ENCODE measurements at regions not wholly inside any gene's neighbourhood (a gene's known extent, or its start where the extent isn't known, plus 50 kb on each side); places are given as distances from the start of the nearest gene placed in this dataset.
"Not testable (repeated sequence)": the region's sequence is repeated elsewhere in the genome, so short reads cannot be mapped to it uniquely, and the experiment has no call there.

DNA sequence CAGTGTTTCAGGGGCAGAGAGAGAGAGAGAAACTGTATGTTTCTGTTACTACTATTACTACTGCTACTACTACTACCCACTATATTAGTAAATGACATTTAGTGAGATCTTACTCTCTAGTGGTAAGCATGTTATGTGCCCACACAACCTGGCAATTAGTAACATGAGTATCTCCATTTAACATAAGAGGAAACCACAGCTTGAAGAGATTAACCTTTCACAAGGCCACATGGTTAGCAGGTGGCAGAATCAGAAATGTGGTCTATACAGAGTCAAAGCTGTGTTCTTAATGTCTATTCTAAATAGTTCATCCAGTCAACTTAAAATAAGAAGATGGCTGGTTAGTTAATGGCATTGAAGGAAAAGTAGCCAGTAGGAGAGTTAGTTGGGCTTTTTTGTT lies 961.6 kb downstream of the MCTP2 start:
- TF ChIP-seq, protein P1, sequence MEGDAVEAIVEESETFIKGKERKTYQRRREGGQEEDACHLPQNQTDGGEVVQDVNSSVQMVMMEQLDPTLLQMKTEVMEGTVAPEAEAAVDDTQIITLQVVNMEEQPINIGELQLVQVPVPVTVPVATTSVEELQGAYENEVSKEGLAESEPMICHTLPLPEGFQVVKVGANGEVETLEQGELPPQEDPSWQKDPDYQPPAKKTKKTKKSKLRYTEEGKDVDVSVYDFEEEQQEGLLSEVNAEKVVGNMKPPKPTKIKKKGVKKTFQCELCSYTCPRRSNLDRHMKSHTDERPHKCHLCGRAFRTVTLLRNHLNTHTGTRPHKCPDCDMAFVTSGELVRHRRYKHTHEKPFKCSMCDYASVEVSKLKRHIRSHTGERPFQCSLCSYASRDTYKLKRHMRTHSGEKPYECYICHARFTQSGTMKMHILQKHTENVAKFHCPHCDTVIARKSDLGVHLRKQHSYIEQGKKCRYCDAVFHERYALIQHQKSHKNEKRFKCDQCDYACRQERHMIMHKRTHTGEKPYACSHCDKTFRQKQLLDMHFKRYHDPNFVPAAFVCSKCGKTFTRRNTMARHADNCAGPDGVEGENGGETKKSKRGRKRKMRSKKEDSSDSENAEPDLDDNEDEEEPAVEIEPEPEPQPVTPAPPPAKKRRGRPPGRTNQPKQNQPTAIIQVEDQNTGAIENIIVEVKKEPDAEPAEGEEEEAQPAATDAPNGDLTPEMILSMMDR (IDR thresholded peaks at IDR 0.05; ENCODE audit: poor library complexity, severe bottlenecking), result no peak
- H3K4me3 ChIP-seq (ENCODE audit: severe bottlenecking), result no peak overlapping the region
- H3K36me3 ChIP-seq (ENCODE audit: low read depth), result no peaks in the 10 kb centered on the region
- ATAC-seq (ENCODE audit: low read depth), result no peak; the same call in 2 of the 3 replicates
- no peaks in the 10 kb centered on the region for H3K4me1 ChIP-seq (ENCODE audit: insufficient read depth, poor library complexity, severe bottlenecking)
- no peaks in the 10 kb centered on the region for H3K27me3 ChIP-seq (ENCODE audit: insufficient read depth, poor library complexity, severe bottlenecking)
- no peak overlapping the region for H3K27ac ChIP-seq (ENCODE audit: poor library complexity, severe bottlenecking)
- H3K9me3 ChIP-seq (ENCODE audit: severe bottlenecking), result no peaks in the 10 kb centered on the region
- DNase-seq (ENCODE audit: low spot score), result no peak

DNA sequence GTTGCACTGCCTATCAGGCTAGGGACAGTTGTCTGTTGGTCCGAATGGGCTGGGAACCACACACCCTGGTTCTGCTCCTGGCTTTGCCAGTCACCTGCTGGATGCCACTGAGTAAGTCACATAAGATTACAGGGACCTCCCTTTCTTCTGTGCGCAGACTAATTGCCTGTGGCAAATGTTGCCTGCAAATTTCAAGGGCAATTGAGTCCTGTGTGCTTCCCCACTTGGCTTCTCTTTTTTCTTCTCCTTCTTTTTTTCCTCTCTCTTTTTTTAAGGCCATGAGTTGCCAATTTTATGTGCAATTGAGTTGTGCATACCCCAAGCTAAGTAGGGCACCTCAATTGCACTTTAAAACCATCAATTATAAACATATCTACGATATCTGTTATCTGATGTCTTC lies 963.4 kb downstream of the MCTP2 start:
- H3K4me3 ChIP-seq (ENCODE audit: severe bottlenecking), result no peak overlapping the region
- H3K36me3 ChIP-seq (ENCODE audit: low read depth), result no peaks in the 10 kb centered on the region
- no peak overlapping the region for H3K27ac ChIP-seq (ENCODE audit: poor library complexity, severe bottlenecking)
- H3K9me3 ChIP-seq (ENCODE audit: severe bottlenecking), result no peaks in the 10 kb centered on the region
- ATAC-seq (ENCODE audit: low read depth) (no peak), DNase-seq (ENCODE audit: low spot score) (no peak)
- H3K4me1 ChIP-seq (ENCODE audit: insufficient read depth, poor library complexity, severe bottlenecking), result no peaks in the 10 kb centered on the region
- TF ChIP-seq, protein P1 (IDR thresholded peaks at IDR 0.05; ENCODE audit: poor library complexity, severe bottlenecking), result no peak
- H3K27me3 ChIP-seq (ENCODE audit: insufficient read depth, poor library complexity, severe bottlenecking), result no peaks in the 10 kb centered on the region

DNA sequence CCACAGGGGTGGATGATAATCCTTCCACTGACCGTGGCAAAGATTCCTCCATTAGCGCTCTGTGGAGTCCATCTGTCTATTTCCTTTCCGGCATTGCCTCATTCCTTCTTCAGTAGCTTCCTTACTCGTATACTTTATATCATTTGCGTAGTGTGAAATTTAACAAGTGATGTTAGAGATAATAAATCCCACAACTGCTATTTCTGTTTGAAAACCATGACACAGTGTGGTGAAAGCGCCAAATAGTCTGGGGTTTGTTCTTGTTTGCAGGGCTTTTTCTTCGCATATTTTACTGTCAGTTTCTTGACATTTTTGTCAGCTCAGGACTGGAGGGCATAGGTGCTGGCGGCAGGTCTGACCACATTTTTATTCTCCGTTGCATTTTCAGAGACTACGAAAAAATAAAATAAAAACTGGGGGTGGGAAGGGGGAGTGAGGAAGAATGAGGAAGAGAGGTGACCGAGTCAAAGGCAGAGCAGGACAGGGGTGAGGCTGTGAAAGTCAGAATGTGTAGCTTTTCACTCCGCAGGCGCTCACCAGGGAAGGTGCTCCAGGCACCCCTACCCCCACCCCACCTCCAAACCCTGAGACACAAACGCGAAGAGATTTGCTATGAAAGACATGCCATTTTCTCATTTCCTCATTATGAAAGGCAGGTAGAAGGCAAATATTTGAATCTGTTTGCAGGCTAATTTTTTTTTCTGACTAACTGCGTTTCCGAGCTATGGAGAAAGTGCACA lies 965.0 kb downstream of the MCTP2 start:
- H3K36me3 ChIP-seq (ENCODE audit: low read depth), result no peaks in the 10 kb centered on the region
- no peak overlapping the region for H3K4me3 ChIP-seq (ENCODE audit: severe bottlenecking)
- H3K27ac ChIP-seq (ENCODE audit: poor library complexity, severe bottlenecking), result no peak overlapping the region
- no peaks in the 10 kb centered on the region for H3K9me3 ChIP-seq (ENCODE audit: severe bottlenecking)
- no peaks in the 10 kb centered on the region for H3K27me3 ChIP-seq (ENCODE audit: insufficient read depth, poor library complexity, severe bottlenecking)
- DNase-seq (ENCODE audit: low spot score) (no peak), ATAC-seq (ENCODE audit: low read depth) (peak; percentile 74)
- H3K4me1 ChIP-seq (ENCODE audit: insufficient read depth, poor library complexity, severe bottlenecking), result no peaks in the 10 kb centered on the region
- TF ChIP-seq, protein P1 (IDR thresholded peaks at IDR 0.05; ENCODE audit: poor library complexity, severe bottlenecking), result no peak

DNA sequence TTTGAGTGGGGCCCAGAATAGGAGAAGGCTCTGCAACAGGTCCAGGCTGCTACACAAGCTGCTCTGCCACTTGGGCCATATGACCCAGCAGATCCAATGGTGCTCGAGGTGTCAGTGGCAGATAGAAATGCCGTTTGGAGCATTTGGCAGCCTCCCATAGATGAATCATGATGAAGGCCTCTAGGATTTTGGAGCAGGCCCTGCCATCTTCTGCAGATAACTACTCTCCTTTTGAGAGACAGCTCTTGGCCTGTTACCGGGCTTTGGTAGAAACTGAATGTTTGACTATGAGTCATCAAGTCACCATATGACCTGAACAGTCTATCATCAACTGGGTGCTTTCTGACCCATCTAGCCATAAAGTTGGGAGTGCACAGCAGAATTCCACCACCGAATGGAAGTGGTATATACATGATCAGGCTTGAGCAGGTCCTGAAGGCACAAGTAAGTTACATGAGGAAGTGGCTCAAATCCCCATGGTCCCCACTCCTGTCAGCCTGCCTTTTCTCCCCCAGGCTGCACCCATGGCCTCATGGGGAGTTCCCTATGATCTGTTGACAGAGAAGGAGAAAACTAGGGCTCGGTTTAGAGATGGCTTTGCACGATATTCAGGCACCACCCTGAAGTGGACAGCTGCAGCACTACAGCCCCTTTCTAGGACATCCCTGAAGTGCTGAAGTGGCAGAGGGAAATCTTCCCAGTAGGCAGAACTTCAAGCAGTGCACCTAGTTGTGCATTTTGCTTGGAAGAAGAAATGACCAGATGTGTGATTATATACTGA lies 971.4 kb downstream of the MCTP2 start:
- no peak overlapping the region for H3K27ac ChIP-seq (ENCODE audit: poor library complexity, severe bottlenecking)
- TF ChIP-seq, protein P1 (IDR thresholded peaks at IDR 0.05; ENCODE audit: poor library complexity, severe bottlenecking), result no peak
- ATAC-seq (ENCODE audit: low read depth) (no peak), DNase-seq (ENCODE audit: low spot score) (no peak)
- H3K4me1 ChIP-seq (ENCODE audit: insufficient read depth, poor library complexity, severe bottlenecking), result no peaks in the 10 kb centered on the region
- no peak overlapping the region for H3K4me3 ChIP-seq (ENCODE audit: severe bottlenecking)
- no peaks in the 10 kb centered on the region for H3K9me3 ChIP-seq (ENCODE audit: severe bottlenecking)
- no peaks in the 10 kb centered on the region for H3K27me3 ChIP-seq (ENCODE audit: insufficient read depth, poor library complexity, severe bottlenecking)
- no peaks in the 10 kb centered on the region for H3K36me3 ChIP-seq (ENCODE audit: low read depth)

DNA sequence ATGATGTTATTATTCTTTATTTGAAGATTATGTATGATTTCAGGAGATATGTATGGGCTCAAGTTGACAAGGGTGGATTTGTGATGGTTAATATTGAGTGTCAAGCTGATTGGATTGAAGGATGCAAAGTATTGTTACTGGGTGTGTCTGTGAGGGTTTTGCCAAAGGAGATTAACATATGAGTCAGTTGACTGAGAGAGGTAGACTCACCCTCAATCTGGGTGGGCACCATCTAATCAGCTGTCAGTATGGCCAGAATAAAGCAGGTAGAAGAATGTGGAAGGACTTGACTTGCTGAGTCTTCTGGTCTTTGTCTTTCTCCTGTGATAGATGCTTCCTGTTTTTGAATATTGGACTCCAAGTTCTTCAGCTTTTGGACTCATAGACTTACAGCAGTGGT lies 973.7 kb downstream of the MCTP2 start:
- no peak overlapping the region for H3K27ac ChIP-seq (ENCODE audit: poor library complexity, severe bottlenecking)
- no peaks in the 10 kb centered on the region for H3K9me3 ChIP-seq (ENCODE audit: severe bottlenecking)
- no peak overlapping the region for H3K4me3 ChIP-seq (ENCODE audit: severe bottlenecking)
- DNase-seq (ENCODE audit: low spot score) (no peak), ATAC-seq (ENCODE audit: low read depth) (no peak)
- no peaks in the 10 kb centered on the region for H3K27me3 ChIP-seq (ENCODE audit: insufficient read depth, poor library complexity, severe bottlenecking)
- no peaks in the 10 kb centered on the region for H3K36me3 ChIP-seq (ENCODE audit: low read depth)
- no peaks in the 10 kb centered on the region for H3K4me1 ChIP-seq (ENCODE audit: insufficient read depth, poor library complexity, severe bottlenecking)
- TF ChIP-seq, protein P1 (IDR thresholded peaks at IDR 0.05; ENCODE audit: poor library complexity, severe bottlenecking), result no peak

DNA sequence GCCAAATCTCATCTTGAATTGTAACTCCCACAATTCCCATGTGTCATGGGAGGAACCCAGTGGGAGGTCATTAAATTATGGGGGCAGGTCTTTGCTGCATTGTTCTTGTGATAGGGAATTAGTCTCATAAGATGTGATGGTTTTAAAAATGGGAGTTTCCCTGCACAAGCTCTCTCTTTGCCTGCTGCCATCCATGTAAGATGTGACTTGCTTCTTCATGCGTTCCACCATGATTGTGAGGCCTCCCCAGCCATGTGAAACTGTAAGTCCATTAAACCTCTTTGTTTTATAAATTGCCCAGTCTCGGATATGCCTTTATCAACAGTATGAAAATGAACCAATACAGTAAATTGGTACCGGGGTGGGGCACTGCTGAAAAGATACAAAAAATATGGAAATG lies 974.5 kb downstream of the MCTP2 start:
- H3K4me1 ChIP-seq (ENCODE audit: insufficient read depth, poor library complexity, severe bottlenecking); H3K27ac ChIP-seq (ENCODE audit: poor library complexity, severe bottlenecking); ATAC-seq (ENCODE audit: low read depth); DNase-seq (ENCODE audit: low spot score); H3K9me3 ChIP-seq (ENCODE audit: severe bottlenecking); H3K36me3 ChIP-seq (ENCODE audit: low read depth); H3K4me3 ChIP-seq (ENCODE audit: severe bottlenecking); H3K27me3 ChIP-seq (ENCODE audit: insufficient read depth, poor library complexity, severe bottlenecking): not testable (repeated sequence)
